Muscle of leg (tissue), 3 donors: ENCODE measurements at regions not wholly inside any gene's neighbourhood (a gene's known extent, or its start where the extent isn't known, plus 50 kb on each side); places are given as distances from the start of the nearest gene placed in this dataset.
A peak's percentile ranks its signal among the peaks of the same experiment; 100 is the strongest.
"Not testable (repeated sequence)": the region's sequence is repeated elsewhere in the genome, so short reads cannot be mapped to it uniquely, and the experiment has no call there.

ENCODE experiments used
- DNase-seq: peaks from one replicate; pipeline ENCODE4 v3.0.0; 2013
- H3K27ac ChIP-seq: one replicate; pipeline ENCODE4 v1.5.1; 2013; ENCODE audit warnings: mild to moderate bottlenecking, low read length, control low read depth
- H3K27me3 ChIP-seq: one replicate; pipeline ENCODE4 v1.6.1; 2013; ENCODE audit warnings: low read length; ENCODE audit not compliant: control insufficient read depth, insufficient read depth
- H3K36me3 ChIP-seq: one replicate; pipeline ENCODE4 v1.6.1; 2013; ENCODE audit warnings: low read length; ENCODE audit not compliant: control insufficient read depth, insufficient read depth
- H3K4me1 ChIP-seq: one replicate; pipeline ENCODE4 v1.6.1; 2013; ENCODE audit warnings: low read length; ENCODE audit not compliant: control insufficient read depth, insufficient read depth
- H3K4me3 ChIP-seq: one replicate; pipeline ENCODE4 v1.5.1; 2013; ENCODE audit warnings: low read length, control low read depth
- H3K9me3 ChIP-seq: replicated peaks from 2 replicates; pipeline ENCODE4 v1.6.1; 2013; ENCODE audit warnings: low read depth, low read length; ENCODE audit not compliant: control insufficient read depth
- WGBS: methylation state at CpG from one replicate; pipeline ENCODE4 v1.1.5; 2013; ENCODE audit warnings: missing lambda C conversion rate; ENCODE audit not compliant: insufficient coverage; 5-methylcytosine and 5-hydroxymethylcytosine counted together

- Histone ChIP-seq H3K36me3 (no peaks in the 10 kb centered on the region), H3K27ac (no peak overlapping the region), H3K4me3 (no peak overlapping the region), H3K4me1 (peaks cover 3% of the 10 kb centered on the region), H3K27me3 (no peaks in the 10 kb centered on the region), H3K9me3 (no peaks in the 10 kb centered on the region)
- DNase-seq: no peak
Measured at GRCh38 chr2:234555161-234555560, 58.3 kb upstream of the ARL4C start.

GRCh38 chr2:234553223-234553622, 56.3 kb upstream of the ARL4C start:
- not testable (repeated sequence) for DNase-seq, H3K27ac ChIP-seq, H3K36me3 ChIP-seq, H3K4me3 ChIP-seq, H3K9me3 ChIP-seq, H3K4me1 ChIP-seq, H3K27me3 ChIP-seq
- WGBS: 92% methylated on average over 13 of the region's 15 CpGs

GRCh38 chr2:234550511-234551107, 53.7 kb upstream of the ARL4C start:
- H3K27ac ChIP-seq: no peak overlapping the region
- no peaks in the 10 kb centered on the region for H3K36me3 ChIP-seq
- H3K27me3 ChIP-seq: peaks cover 2% of the 10 kb centered on the region
- 90% methylated on average over 3 of the region's 18 CpGs for WGBS
- no peaks in the 10 kb centered on the region for H3K9me3 ChIP-seq
- peaks cover 8% of the 10 kb centered on the region for H3K4me1 ChIP-seq
- H3K4me3 ChIP-seq: no peak overlapping the region
- DNase-seq: peak; percentile 80

- H3K4me3 ChIP-seq: no peak overlapping the region
- H3K36me3 ChIP-seq: no peaks in the 10 kb centered on the region
- H3K4me1 ChIP-seq: peaks cover 8% of the 10 kb centered on the region
- no peak for DNase-seq
- peaks cover 3% of the 10 kb centered on the region for H3K27me3 ChIP-seq
- H3K9me3 ChIP-seq: no peaks in the 10 kb centered on the region
- no peak overlapping the region for H3K27ac ChIP-seq
- WGBS: 61% methylated on average over 4 of the region's 7 CpGs
Measured at GRCh38 chr2:234550056-234550455, 53.2 kb upstream of the ARL4C start.

- Histone ChIP-seq H3K36me3 (no peaks in the 10 kb centered on the region), H3K9me3 (no peaks in the 10 kb centered on the region), H3K4me3 (no peak overlapping the region), H3K27me3 (peaks cover 5% of the 10 kb centered on the region), H3K4me1 (peaks cover 11% of the 10 kb centered on the region), H3K27ac (peak overlapping the region; percentile 85)
- DNase-seq: peak; percentile 95
- 26% methylated on average over 3 of the region's 15 CpGs for WGBS
Measured at GRCh38 chr2:234548695-234549420, 52.0 kb upstream of the ARL4C start.

GRCh38 chr2:234546770-234547169, 49.9 kb upstream of the ARL4C start:
- no peak overlapping the region for H3K27ac ChIP-seq
- no peaks in the 10 kb centered on the region for H3K9me3 ChIP-seq
- no peak overlapping the region for H3K4me3 ChIP-seq
- DNase-seq: no peak
- H3K27me3 ChIP-seq: peaks cover 5% of the 10 kb centered on the region
- H3K4me1 ChIP-seq: peaks cover 11% of the 10 kb centered on the region
- WGBS: 80% methylated on average over 1 of the region's 3 CpGs
- no peaks in the 10 kb centered on the region for H3K36me3 ChIP-seq
